ENCODE measurements at regions not wholly inside any gene's neighbourhood (a gene's known extent, or its start where the extent isn't known, plus 50 kb on each side); places are given as distances from the start of the nearest gene placed in this dataset.
A peak's percentile ranks its signal among the peaks of the same experiment; 100 is the strongest.

DNA sequence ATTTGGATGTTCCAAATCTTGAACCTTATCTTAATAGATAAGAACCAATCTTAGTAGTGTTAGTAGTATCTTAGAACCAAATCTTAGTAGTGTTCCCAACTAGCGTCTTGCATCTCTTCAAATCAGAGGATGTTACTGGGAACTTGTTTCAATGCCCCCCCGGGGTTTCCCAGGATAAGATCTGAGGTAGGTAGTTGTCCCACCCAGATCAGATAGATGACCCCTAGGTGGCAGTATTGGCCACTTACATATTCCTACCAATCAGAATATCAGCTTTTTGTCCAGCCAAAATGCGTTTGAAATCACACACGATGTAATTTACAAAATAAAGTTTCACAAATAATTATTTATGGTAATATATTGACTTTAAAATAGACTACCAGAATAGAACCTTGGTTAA, 314.8 kb downstream of the MBD2 start:
- H3K9me3 ChIP-seq (ENCODE audit: control insufficient read depth, insufficient read depth, low read depth, low read length) = no peaks in the 10 kb centered on the region
- no peaks in the 10 kb centered on the region for H3K27me3 ChIP-seq (ENCODE audit: control insufficient read depth, insufficient read depth, low read length)
- H3K9ac ChIP-seq (ENCODE audit: insufficient read depth, low read length) = no peak overlapping the region
- no peaks in the 10 kb centered on the region for H3K79me2 ChIP-seq (ENCODE audit: control insufficient read depth, insufficient read depth, low read length)
- H3K4me2 ChIP-seq (ENCODE audit: extremely low read depth, insufficient read depth, low read length) = no peak overlapping the region
- no peaks in the 10 kb centered on the region for H3K4me1 ChIP-seq (ENCODE audit: control insufficient read depth, extremely low read depth, insufficient read depth, low read length)
- H2AFZ ChIP-seq (ENCODE audit: low read length) = no peak overlapping the region
- no peaks in the 10 kb centered on the region for H4K20me1 ChIP-seq (ENCODE audit: control insufficient read depth, extremely low read depth, insufficient read depth, low read length)
- DNase-seq (ENCODE audit: low read depth in 2 of 2) = peak in 1 of 2 donors; percentile 8
- H3K4me3 ChIP-seq (replicated peaks in 1 of 4; ENCODE audit: control extremely low read depth in 1 of 4, insufficient read depth in 1 of 4, low read depth in 3 of 4, low read length in 4 of 4) = no peak overlapping the region
- TF ChIP-seq CTCF (conservative IDR thresholded peaks at IDR 0.05 in 1 of 2, IDR thresholded peaks at IDR 0.05 in 1 of 2; ENCODE audit: low read depth in 1 of 2, low read length in 2 of 2) (no peak), EZH2 (IDR thresholded peaks at IDR 0.05; ENCODE audit: low read length, missing control alignments) (no peak)
- H3K27ac ChIP-seq (ENCODE audit: insufficient read depth, low read length) = no peak overlapping the region
- no peaks in the 10 kb centered on the region for H3K36me3 ChIP-seq (ENCODE audit: control insufficient read depth, insufficient read depth, low read length)

DNA sequence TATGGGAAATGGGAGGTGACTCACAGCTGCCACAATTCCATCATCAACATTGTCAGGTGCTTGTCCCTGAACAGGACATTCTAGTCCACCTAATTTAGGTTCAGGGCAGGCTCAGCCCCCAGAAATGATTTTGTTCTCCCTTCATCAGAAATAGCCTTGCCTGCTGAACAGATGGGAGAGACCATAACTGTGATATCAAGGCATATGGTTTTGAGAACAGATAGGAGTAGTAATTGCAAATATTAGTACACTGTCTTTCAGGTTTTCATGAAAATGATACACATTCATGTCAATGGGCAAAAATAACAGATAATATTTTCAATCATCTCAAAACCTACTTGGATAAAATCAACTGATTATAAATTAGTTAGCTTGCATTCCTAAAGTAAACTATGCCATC, 316.5 kb downstream of the MBD2 start:
- Histone ChIP-seq H3K4me2 (ENCODE audit: extremely low read depth, insufficient read depth, low read length) (no peak overlapping the region), H4K20me1 (ENCODE audit: control insufficient read depth, extremely low read depth, insufficient read depth, low read length) (no peaks in the 10 kb centered on the region), H3K4me1 (ENCODE audit: control insufficient read depth, extremely low read depth, insufficient read depth, low read length) (no peaks in the 10 kb centered on the region), H3K79me2 (ENCODE audit: control insufficient read depth, insufficient read depth, low read length) (no peaks in the 10 kb centered on the region), H2AFZ (ENCODE audit: low read length) (no peak overlapping the region), H3K9ac (ENCODE audit: insufficient read depth, low read length) (no peak overlapping the region), H3K36me3 (ENCODE audit: control insufficient read depth, insufficient read depth, low read length) (no peaks in the 10 kb centered on the region), H3K27ac (ENCODE audit: insufficient read depth, low read length) (no peak overlapping the region), H3K9me3 (ENCODE audit: control insufficient read depth, insufficient read depth, low read depth, low read length) (no peaks in the 10 kb centered on the region), H3K4me3 (replicated peaks in 1 of 4; ENCODE audit: control extremely low read depth in 1 of 4, insufficient read depth in 1 of 4, low read depth in 3 of 4, low read length in 4 of 4) (no peak overlapping the region), H3K27me3 (ENCODE audit: control insufficient read depth, insufficient read depth, low read length) (no peaks in the 10 kb centered on the region)
- no peak for DNase-seq (ENCODE audit: low read depth in 2 of 2)
- TF ChIP-seq EZH2 (IDR thresholded peaks at IDR 0.05; ENCODE audit: low read length, missing control alignments) (no peak), CTCF (conservative IDR thresholded peaks at IDR 0.05 in 1 of 2, IDR thresholded peaks at IDR 0.05 in 1 of 2; ENCODE audit: low read depth in 1 of 2, low read length in 2 of 2) (no peak)

DNA sequence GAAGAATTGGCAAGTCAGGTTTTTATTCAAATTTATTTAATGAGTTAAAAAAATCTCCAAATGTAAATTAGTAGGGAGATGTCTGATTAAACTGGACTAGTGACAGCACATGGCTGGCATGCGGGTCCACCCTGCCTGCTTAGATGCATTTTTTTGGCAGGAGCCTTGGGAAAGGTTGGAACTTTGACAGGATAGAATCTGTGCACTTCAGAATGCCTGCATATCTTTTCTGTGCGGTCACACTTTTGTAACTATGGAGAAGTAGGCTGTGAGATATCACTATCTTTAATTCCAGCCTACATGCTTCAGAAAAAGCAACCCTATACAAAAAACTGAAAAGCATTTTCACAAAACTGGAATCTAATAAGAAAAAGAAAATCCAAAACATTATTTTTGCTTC, 317.8 kb downstream of the MBD2 start:
- TF ChIP-seq CTCF (conservative IDR thresholded peaks at IDR 0.05 in 1 of 2, IDR thresholded peaks at IDR 0.05 in 1 of 2; ENCODE audit: low read depth in 1 of 2, low read length in 2 of 2) = no peak
- TF ChIP-seq EZH2 (IDR thresholded peaks at IDR 0.05; ENCODE audit: low read length, missing control alignments) = no peak
- Histone ChIP-seq H3K9ac (ENCODE audit: insufficient read depth, low read length) (no peak overlapping the region), H2AFZ (ENCODE audit: low read length) (no peak overlapping the region), H3K27me3 (ENCODE audit: control insufficient read depth, insufficient read depth, low read length) (no peaks in the 10 kb centered on the region), H4K20me1 (ENCODE audit: control insufficient read depth, extremely low read depth, insufficient read depth, low read length) (no peaks in the 10 kb centered on the region), H3K36me3 (ENCODE audit: control insufficient read depth, insufficient read depth, low read length) (no peaks in the 10 kb centered on the region), H3K79me2 (ENCODE audit: control insufficient read depth, insufficient read depth, low read length) (no peaks in the 10 kb centered on the region), H3K27ac (ENCODE audit: insufficient read depth, low read length) (no peak overlapping the region), H3K4me3 (replicated peaks in 1 of 4; ENCODE audit: control extremely low read depth in 1 of 4, insufficient read depth in 1 of 4, low read depth in 3 of 4, low read length in 4 of 4) (no peak overlapping the region), H3K4me2 (ENCODE audit: extremely low read depth, insufficient read depth, low read length) (no peak overlapping the region), H3K4me1 (ENCODE audit: control insufficient read depth, extremely low read depth, insufficient read depth, low read length) (no peaks in the 10 kb centered on the region), H3K9me3 (ENCODE audit: control insufficient read depth, insufficient read depth, low read depth, low read length) (no peaks in the 10 kb centered on the region)
- DNase-seq (ENCODE audit: low read depth in 2 of 2) = peak in 1 of 2 donors; percentile 73

Measured in fibroblast of lung (primary cell).